Hepatocyte (in vitro differentiated cells): ENCODE measurements at regions not wholly inside any gene's neighbourhood (a gene's known extent, or its start where the extent isn't known, plus 50 kb on each side); places are given as distances from the start of the nearest gene placed in this dataset.

ENCODE experiments used
- EZH2 ChIP-seq: fragments of 200-600 bp; sonication (generic); IDR thresholded peaks from 2 replicates; pipeline ENCODE4 v1.6.1; 2016; ENCODE audit warnings: antibody characterized with exemption, mild to moderate bottlenecking, borderline replicate concordance
- EZH2phosphoT487 ChIP-seq: fragments of 200-600 bp; sonication (generic); IDR thresholded peaks from one replicate; pipeline ENCODE4 v1.6.1; 2018; ENCODE audit warnings: antibody characterized with exemption, mild to moderate bottlenecking, low read depth, moderate library complexity; ENCODE audit not compliant: unreplicated experiment, severe bottlenecking
- TF ChIP-seq, protein P1 (sequence below): fragments of 200-600 bp; sonication (generic); IDR thresholded peaks from 2 replicates; pipeline ENCODE4 v1.5.1; 2016; ENCODE audit warnings: antibody characterized with exemption, mild to moderate bottlenecking; ENCODE audit not compliant: poor library complexity

DNA sequence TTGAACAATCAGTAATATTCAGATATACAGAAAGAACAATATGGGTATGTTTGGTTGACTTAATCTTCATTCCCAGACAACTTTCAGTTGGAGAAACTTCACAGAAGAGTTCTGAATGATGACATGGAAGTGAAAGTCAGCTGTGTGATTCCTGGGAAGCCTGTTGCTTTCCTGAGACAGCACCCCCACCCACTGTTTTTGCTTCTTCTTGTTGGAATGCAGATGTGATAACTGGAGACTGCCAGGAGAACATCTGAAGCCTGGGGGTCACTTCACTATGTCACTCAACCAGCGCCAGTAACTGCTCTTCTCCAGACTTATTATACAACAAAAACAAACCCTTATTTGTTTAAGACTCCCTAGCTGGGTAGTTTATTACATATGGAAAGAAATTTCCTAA, 599.4 kb downstream of the ZIC1 start:
- TF ChIP-seq, protein P1, sequence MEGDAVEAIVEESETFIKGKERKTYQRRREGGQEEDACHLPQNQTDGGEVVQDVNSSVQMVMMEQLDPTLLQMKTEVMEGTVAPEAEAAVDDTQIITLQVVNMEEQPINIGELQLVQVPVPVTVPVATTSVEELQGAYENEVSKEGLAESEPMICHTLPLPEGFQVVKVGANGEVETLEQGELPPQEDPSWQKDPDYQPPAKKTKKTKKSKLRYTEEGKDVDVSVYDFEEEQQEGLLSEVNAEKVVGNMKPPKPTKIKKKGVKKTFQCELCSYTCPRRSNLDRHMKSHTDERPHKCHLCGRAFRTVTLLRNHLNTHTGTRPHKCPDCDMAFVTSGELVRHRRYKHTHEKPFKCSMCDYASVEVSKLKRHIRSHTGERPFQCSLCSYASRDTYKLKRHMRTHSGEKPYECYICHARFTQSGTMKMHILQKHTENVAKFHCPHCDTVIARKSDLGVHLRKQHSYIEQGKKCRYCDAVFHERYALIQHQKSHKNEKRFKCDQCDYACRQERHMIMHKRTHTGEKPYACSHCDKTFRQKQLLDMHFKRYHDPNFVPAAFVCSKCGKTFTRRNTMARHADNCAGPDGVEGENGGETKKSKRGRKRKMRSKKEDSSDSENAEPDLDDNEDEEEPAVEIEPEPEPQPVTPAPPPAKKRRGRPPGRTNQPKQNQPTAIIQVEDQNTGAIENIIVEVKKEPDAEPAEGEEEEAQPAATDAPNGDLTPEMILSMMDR, result no peak
- no peak for TF ChIP-seq EZH2phosphoT487
- TF ChIP-seq EZH2, result no peak
